ENCODE measurements at regions not wholly inside any gene's neighbourhood (a gene's known extent, or its start where the extent isn't known, plus 50 kb on each side); places are given as distances from the start of the nearest gene placed in this dataset.

DNA sequence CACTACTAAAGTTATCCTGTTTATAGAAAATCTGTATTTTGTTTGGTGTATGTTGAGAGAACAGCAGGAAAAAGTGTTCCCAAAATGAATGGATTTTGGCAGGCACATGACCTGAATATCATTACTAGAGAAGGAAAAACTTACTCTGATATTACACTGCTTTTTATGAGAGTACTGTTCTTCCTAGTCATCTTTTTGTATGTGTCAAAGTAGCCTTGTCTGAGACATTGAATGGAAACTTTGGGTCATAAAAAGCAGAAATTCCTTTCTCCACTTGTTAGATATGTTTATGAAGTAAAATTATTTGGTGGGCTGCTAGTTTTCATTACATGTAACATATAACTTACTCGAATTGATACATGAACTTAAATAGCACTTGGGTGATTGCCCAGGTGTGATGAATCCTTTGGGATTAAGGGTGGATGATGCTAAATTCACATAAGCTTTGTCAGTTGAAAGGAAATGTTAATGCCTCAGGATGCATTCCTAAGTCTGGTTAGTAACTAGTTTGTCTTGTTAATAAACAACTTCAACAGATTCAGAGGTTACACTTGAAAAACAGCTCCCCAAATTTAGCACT lies 206.7 kb downstream of the CENPW start:
- Histone ChIP-seq H4K91ac (ENCODE audit: insufficient read depth, low read depth, low read length) (no peak overlapping the region), H3K14ac (replicated peaks; ENCODE audit: low read depth, low read length) (no peak overlapping the region), H3K4me2 (ENCODE audit: low read depth, low read length) (no peak overlapping the region), H4K8ac (ENCODE audit: low read depth in 2 of 2, low read length in 2 of 2) (no peak overlapping the region), H3K9ac (ENCODE audit: low read depth, low read length) (no peak overlapping the region), H3K18ac (ENCODE audit: low read depth, low read length) (no peak overlapping the region), H2AK9ac (replicated peaks; ENCODE audit: low read depth, low read length, poor library complexity) (no peak overlapping the region), H4K20me1 (ENCODE audit: insufficient read depth, low read length) (no peaks in the 10 kb centered on the region), H3K27ac (ENCODE audit: insufficient read depth, low read length) (no peak overlapping the region), H3K27me3 (ENCODE audit: control insufficient read depth, insufficient read depth, low read length) (no peaks in the 10 kb centered on the region), H3K56ac (ENCODE audit: extremely low read depth, insufficient read depth, low read length) (no peak overlapping the region), H3K4me3 (ENCODE audit: insufficient read depth, low read depth, low read length) (no peak overlapping the region), H3K23ac (ENCODE audit: low read depth, low read length) (no peak overlapping the region), H2BK120ac (ENCODE audit: low read depth, low read length) (no peak overlapping the region), H3K4me1 (ENCODE audit: control insufficient read depth, insufficient read depth, low read length) (no peaks in the 10 kb centered on the region), H2BK20ac (ENCODE audit: low read depth, low read length) (no peak overlapping the region), H3K79me1 (ENCODE audit: low read depth in 1 of 2, low read length in 2 of 2) (no peaks in the 10 kb centered on the region), H2AK5ac (ENCODE audit: low read depth, low read length) (no peak overlapping the region), H4K5ac (ENCODE audit: low read depth, low read length) (no peak overlapping the region), H3K4ac (ENCODE audit: low read depth, low read length) (no peak overlapping the region), H3K36me3 (ENCODE audit: control insufficient read depth, insufficient read depth, low read length) (no peaks in the 10 kb centered on the region), H3K9me1 (ENCODE audit: insufficient read depth, low read length) (no peaks in the 10 kb centered on the region), H3K9me3 (ENCODE audit: control insufficient read depth, insufficient read depth, low read length) (no peaks in the 10 kb centered on the region), H2BK15ac (ENCODE audit: low read depth, low read length) (no peak overlapping the region), H2AFZ (replicated peaks; ENCODE audit: low read length, poor library complexity) (no peak overlapping the region), H2BK5ac (ENCODE audit: low read depth, low read length, poor library complexity, severe bottlenecking) (no peak overlapping the region)
- POLR2A ChIA-PET (ENCODE audit: unreplicated experiment), result no interaction called here
- dilution Hi-C loops (cut with HindIII; ENCODE audit: low sequenced_read_pairs, unreplicated experiment), result no loop called here
- TF ChIP-seq, protein P1, sequence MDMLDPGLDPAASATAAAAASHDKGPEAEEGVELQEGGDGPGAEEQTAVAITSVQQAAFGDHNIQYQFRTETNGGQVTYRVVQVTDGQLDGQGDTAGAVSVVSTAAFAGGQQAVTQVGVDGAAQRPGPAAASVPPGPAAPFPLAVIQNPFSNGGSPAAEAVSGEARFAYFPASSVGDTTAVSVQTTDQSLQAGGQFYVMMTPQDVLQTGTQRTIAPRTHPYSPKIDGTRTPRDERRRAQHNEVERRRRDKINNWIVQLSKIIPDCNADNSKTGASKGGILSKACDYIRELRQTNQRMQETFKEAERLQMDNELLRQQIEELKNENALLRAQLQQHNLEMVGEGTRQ (IDR thresholded peaks at IDR 0.05; ENCODE audit: low read depth, low read length), result no peak
- no peak for TF ChIP-seq NFE2L2 (IDR thresholded peaks at IDR 0.05; ENCODE audit: low read depth, low read length)
- TF ChIP-seq, protein P2, sequence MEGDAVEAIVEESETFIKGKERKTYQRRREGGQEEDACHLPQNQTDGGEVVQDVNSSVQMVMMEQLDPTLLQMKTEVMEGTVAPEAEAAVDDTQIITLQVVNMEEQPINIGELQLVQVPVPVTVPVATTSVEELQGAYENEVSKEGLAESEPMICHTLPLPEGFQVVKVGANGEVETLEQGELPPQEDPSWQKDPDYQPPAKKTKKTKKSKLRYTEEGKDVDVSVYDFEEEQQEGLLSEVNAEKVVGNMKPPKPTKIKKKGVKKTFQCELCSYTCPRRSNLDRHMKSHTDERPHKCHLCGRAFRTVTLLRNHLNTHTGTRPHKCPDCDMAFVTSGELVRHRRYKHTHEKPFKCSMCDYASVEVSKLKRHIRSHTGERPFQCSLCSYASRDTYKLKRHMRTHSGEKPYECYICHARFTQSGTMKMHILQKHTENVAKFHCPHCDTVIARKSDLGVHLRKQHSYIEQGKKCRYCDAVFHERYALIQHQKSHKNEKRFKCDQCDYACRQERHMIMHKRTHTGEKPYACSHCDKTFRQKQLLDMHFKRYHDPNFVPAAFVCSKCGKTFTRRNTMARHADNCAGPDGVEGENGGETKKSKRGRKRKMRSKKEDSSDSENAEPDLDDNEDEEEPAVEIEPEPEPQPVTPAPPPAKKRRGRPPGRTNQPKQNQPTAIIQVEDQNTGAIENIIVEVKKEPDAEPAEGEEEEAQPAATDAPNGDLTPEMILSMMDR (conservative IDR thresholded peaks at IDR 0.05; ENCODE audit: low read depth, low read length), result no peak
- TF ChIP-seq MAFK (IDR thresholded peaks at IDR 0.05; ENCODE audit: low read depth, low read length), result no peak
- CTCF ChIA-PET, result no interaction called here
- peak; percentile 0 for DNase-seq
- no CpG with 5 or more reads among the region's 1 CpG for WGBS, 2 experiments (ENCODE audit: extremely low coverage in 2 of 2, insufficient read length in 1 of 2)
- intact Hi-C loops (cut with micrococcal nuclease), result no loop called here
- no TSS peak for BruUV-seq (replicated peaks)
- ATAC-seq (ENCODE audit: low read depth), result no peak
- in situ Hi-C loops (cut with MboI; ENCODE audit: low sequenced_read_pairs), result no loop called here
